HEK293T (cell line): ENCODE measurements at regions not wholly inside any gene's neighbourhood (a gene's known extent, or its start where the extent isn't known, plus 50 kb on each side); places are given as distances from the start of the nearest gene placed in this dataset.

Source experiments
- CTCF ChIA-PET: fragments of 350-600 bp; formaldehyde crosslinking; extraction: SDS; loops from one replicate; lab custom pipeline; 2021; ENCODE audit warnings: antibody characterized with exemption, inconsistent platforms; lab: Yijun Ruan, JAX
- POLR2A ChIA-PET: fragments of 350-600 bp; formaldehyde crosslinking; extraction: SDS; loops from one replicate; lab custom pipeline; 2020; ENCODE audit warnings: antibody characterized with exemption, inconsistent platforms; lab: Yijun Ruan, JAX
- DNase-seq: peaks from one replicate; pipeline ENCODE4 v3.0.0; 2012; ENCODE audit warnings: mixed read lengths; ENCODE audit errors: extremely low spot score
- ARNT ChIP-seq: fragments of 450-650 bp; IDR thresholded peaks from 2 replicates; pipeline ENCODE4 v1.6.1; 2017; ENCODE audit warnings: mild to moderate bottlenecking
- BHLHE40 ChIP-seq: fragments of 450-650 bp; IDR thresholded peaks from 2 replicates; pipeline ENCODE4 v1.6.1; 2016; ENCODE audit warnings: mild to moderate bottlenecking, moderate library complexity, borderline replicate concordance
- CTBP1 ChIP-seq: fragments of 450-650 bp; IDR thresholded peaks from 2 replicates; pipeline ENCODE4 v1.6.1; 2016; ENCODE audit warnings: borderline replicate concordance
- ELF4 ChIP-seq: fragments of 450-650 bp; IDR thresholded peaks from 2 replicates; pipeline ENCODE4 v1.6.1; 2017; ENCODE audit warnings: antibody characterized with exemption
- FOXA1 ChIP-seq: fragments of 450-650 bp; IDR thresholded peaks from 2 replicates; pipeline ENCODE4 v1.6.1; 2016; ENCODE audit warnings: mild to moderate bottlenecking
- FOXK2 ChIP-seq: fragments of 450-650 bp; IDR thresholded peaks from 2 replicates; pipeline ENCODE4 v1.6.1; 2016; ENCODE audit warnings: mild to moderate bottlenecking
- FOXM1 ChIP-seq: fragments of 450-650 bp; IDR thresholded peaks from 2 replicates; pipeline ENCODE4 v1.6.1; 2017; ENCODE audit warnings: mild to moderate bottlenecking, borderline replicate concordance
- HDGF ChIP-seq: fragments of 450-650 bp; IDR thresholded peaks from 2 replicates; pipeline ENCODE4 v1.6.1; 2017; ENCODE audit warnings: antibody characterized with exemption, borderline replicate concordance
- L3MBTL2 ChIP-seq: fragments of 450-650 bp; conservative IDR thresholded peaks from 2 replicates; pipeline ENCODE4 v1.6.1; 2016; ENCODE audit warnings: mild to moderate bottlenecking
- LEF1 ChIP-seq: fragments of 450-650 bp; IDR thresholded peaks from 2 replicates; pipeline ENCODE4 v1.6.1; 2017; ENCODE audit warnings: mild to moderate bottlenecking, borderline replicate concordance
- NFRKB ChIP-seq: fragments of 450-650 bp; IDR thresholded peaks from 2 replicates; pipeline ENCODE4 v1.6.1; 2016; ENCODE audit warnings: mild to moderate bottlenecking, moderate library complexity
- SP1 ChIP-seq: fragments of 450-650 bp; IDR thresholded peaks from 2 replicates; pipeline ENCODE4 v1.6.1; 2017
- SUZ12 ChIP-seq: fragments of 450-650 bp; IDR thresholded peaks from 2 replicates; pipeline ENCODE4 v1.6.1; 2016; ENCODE audit warnings: mild to moderate bottlenecking
- TARDBP ChIP-seq: fragments of 450-650 bp; IDR thresholded peaks from 2 replicates; pipeline ENCODE4 v1.6.1; 2016
- ZNF384 ChIP-seq: fragments of 450-650 bp; IDR thresholded peaks from 2 replicates; pipeline ENCODE4 v1.6.1; 2016
- TF ChIP-seq, protein P1 (sequence below): fragments of 450-650 bp; IDR thresholded peaks from 2 replicates; pipeline ENCODE4 v1.6.1; 2016

DNA sequence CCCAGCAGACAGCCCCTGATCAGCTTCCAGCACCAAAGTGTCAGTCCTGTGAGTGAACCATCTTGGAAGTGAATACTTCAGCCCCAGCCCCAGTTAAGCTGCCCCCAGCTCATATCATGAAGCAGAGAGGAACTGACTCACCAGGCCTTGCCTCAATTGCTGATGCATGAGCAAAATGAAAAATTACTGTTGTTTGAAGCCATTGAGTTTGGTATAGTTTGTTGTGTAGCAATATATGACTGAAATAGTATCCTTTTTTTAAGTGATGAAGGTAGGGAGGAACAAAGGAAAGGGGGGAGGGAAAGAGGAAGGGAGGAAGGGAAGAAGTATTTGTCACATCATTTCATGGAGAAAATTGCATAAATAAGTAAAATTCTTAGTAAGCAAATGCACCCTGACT, 266.4 kb downstream of the MAFB start:
- CTCF ChIA-PET = no interaction called here
- POLR2A ChIA-PET = no interaction called here
- no peak for DNase-seq
- TF ChIP-seq TARDBP (no peak), FOXM1 (no peak), FOXA1 (no peak), SUZ12 (no peak), NFRKB (no peak), ZNF384 (no peak), SP1 (no peak), L3MBTL2 (no peak), CTBP1 (no peak), LEF1 (no peak), FOXK2 (no peak), BHLHE40 (no peak), ELF4 (no peak), HDGF (no peak), ARNT (no peak)
- TF ChIP-seq, protein P1, sequence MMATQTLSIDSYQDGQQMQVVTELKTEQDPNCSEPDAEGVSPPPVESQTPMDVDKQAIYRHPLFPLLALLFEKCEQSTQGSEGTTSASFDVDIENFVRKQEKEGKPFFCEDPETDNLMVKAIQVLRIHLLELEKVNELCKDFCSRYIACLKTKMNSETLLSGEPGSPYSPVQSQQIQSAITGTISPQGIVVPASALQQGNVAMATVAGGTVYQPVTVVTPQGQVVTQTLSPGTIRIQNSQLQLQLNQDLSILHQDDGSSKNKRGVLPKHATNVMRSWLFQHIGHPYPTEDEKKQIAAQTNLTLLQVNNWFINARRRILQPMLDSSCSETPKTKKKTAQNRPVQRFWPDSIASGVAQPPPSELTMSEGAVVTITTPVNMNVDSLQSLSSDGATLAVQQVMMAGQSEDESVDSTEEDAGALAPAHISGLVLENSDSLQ = no peak

DNA sequence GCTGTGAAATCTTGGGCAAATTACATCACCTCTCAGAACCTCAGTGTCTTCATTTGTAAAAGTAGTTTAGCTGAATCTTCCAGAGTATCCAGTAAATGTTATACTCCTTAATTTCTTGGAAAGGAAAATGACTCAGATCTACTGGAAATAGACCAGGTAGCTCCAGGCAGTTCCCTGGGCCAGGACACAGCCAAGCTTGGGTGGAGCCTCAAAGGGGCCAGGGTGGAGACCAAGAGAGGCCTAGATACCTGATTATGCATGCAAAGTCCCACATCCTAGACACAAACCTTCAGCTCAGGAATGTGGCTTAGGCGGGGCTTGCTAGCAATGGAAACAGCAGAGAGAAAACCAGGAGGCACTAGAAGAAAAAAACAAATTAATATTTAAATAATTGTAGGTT, 272.8 kb downstream of the MAFB start:
- TF ChIP-seq ELF4 = no peak
- TF ChIP-seq SUZ12 = no peak
- no peak for TF ChIP-seq HDGF
- no peak for TF ChIP-seq LEF1
- no peak for TF ChIP-seq ARNT
- TF ChIP-seq, protein P1 = no peak
- no peak for TF ChIP-seq FOXK2
- no peak for TF ChIP-seq NFRKB
- no peak for TF ChIP-seq BHLHE40
- TF ChIP-seq FOXA1 = no peak
- no peak for TF ChIP-seq FOXM1
- TF ChIP-seq L3MBTL2 = no peak
- no peak for TF ChIP-seq CTBP1
- no peak for TF ChIP-seq ZNF384
- TF ChIP-seq SP1 = no peak
- no peak for TF ChIP-seq TARDBP
- POLR2A ChIA-PET = no interaction called here
- CTCF ChIA-PET = no interaction called here
- no peak for DNase-seq

DNA sequence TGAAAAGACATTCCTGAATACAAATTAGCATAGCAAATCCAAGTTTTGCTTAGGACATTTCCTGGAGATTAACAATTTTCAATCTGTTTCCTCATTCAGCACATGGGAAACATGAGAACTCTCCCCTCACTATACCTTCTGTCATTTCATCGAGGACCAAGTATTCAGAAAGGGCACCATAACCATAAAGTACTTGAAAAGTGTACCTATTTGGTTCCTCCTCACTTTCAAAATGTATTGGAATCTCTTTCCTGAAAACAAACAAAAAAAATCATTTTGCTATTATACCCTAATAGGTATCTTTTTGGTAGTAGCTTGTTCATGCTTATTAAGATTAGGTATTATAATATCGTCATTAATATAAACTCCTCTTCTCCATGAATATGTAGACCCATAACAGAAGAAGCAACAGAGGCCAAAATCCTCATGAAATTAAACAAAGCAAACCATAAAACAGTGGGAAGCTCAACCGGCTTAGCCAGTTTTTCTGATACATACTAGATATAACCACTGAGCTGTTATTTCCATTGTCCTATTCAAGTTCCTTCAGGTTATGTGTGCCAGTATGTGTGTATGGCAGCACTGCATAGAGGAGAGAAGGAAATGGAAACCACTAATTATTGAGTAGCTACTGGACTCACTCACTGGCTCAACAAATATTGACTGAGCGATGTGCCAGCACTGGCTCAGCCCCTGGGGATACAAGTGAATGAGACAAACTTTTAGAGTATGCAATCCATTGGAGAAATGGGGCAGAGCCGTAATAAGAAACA, 274.0 kb downstream of the MAFB start:
- ChIA-PET POLR2A (no interaction called here), CTCF (no interaction called here)
- TF ChIP-seq SP1 = no peak
- no peak for TF ChIP-seq FOXA1
- no peak for TF ChIP-seq CTBP1
- no peak for TF ChIP-seq ARNT
- TF ChIP-seq ZNF384 = no peak
- TF ChIP-seq TARDBP = no peak
- TF ChIP-seq LEF1 = no peak
- TF ChIP-seq ELF4 = no peak
- no peak for DNase-seq

DNA sequence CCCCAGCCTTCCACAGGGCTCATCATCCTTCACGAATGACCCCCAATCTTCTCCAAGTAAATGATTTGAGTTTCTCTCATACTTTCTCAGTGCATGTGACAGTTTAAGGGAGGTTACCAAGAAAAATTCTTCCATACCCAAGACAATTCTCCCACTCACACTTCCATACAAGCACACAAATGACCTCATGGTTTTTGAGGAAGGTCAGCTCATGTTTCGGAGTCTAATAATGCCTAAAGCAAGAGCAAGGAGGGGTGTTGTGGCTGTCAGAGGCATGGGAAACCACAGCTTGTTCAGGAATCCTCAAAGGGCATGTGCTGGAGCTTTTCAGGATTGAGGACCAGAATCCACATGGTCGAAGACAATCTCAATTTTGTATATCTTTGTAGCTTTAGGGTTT, 279.0 kb downstream of the MAFB start:
- no peak for DNase-seq
- no peak for TF ChIP-seq LEF1
- TF ChIP-seq TARDBP = no peak
- TF ChIP-seq SUZ12 = no peak
- no peak for TF ChIP-seq FOXA1
- TF ChIP-seq, protein P1 = no peak
- no peak for TF ChIP-seq ELF4
- TF ChIP-seq SP1 = no peak
- no peak for TF ChIP-seq ZNF384
- no peak for TF ChIP-seq CTBP1
- ChIA-PET CTCF (no interaction called here), POLR2A (no interaction called here)

DNA sequence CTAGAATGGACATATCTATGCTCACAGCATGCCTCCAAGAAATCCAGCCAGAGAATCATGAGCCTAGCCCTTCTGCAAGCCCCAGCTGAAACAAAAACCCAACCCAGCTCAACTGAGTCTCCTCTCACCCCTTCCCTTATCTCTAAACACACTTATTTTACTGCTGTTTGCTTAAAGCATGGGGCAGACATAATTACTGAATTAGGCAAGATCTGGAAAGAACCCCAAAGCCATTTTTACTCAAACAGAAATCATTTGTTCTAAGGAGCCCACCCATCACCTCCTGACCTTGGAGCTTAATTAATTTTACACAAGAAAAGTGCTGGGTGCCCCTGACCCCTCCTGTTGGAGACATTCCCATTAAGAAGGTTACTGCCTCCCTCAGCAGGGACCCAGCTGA, 291.6 kb downstream of the MAFB start:
- ChIA-PET CTCF (no interaction called here), POLR2A (no interaction called here)
- DNase-seq = no peak
- no peak for TF ChIP-seq FOXM1
- no peak for TF ChIP-seq TARDBP
- TF ChIP-seq ARNT = no peak
- no peak for TF ChIP-seq L3MBTL2
- TF ChIP-seq, protein P1 = no peak
- no peak for TF ChIP-seq NFRKB
- no peak for TF ChIP-seq BHLHE40
- TF ChIP-seq ZNF384 = no peak
- no peak for TF ChIP-seq FOXA1
- no peak for TF ChIP-seq ELF4
- no peak for TF ChIP-seq HDGF
- no peak for TF ChIP-seq SUZ12
- no peak for TF ChIP-seq CTBP1
- TF ChIP-seq FOXK2 = no peak
- TF ChIP-seq LEF1 = no peak
- no peak for TF ChIP-seq SP1
